Duodenal mucosa (tissue), 2 donors: ENCODE measurements at regions not wholly inside any gene's neighbourhood (a gene's known extent, or its start where the extent isn't known, plus 50 kb on each side); places are given as distances from the start of the nearest gene placed in this dataset.
"Not testable (repeated sequence)": the region's sequence is repeated elsewhere in the genome, so short reads cannot be mapped to it uniquely, and the experiment has no call there.

Experiments used
- H3K27ac ChIP-seq: one replicate; pipeline ENCODE4 v1.7.0; 2013; ENCODE audit warnings: low read depth, low read length
- H3K27me3 ChIP-seq, 2 donors: one replicate each; pipeline ENCODE4 v1.7.0; 2013; ENCODE audit warnings: low read length in 2 of 2, control low read depth in 1 of 2; ENCODE audit not compliant: insufficient read depth in 2 of 2, control insufficient read depth in 1 of 2
- H3K36me3 ChIP-seq, 2 donors: one replicate each; pipeline ENCODE4 v1.7.0; 2013; ENCODE audit warnings: low read length in 2 of 2, control low read depth in 1 of 2; ENCODE audit not compliant: insufficient read depth in 2 of 2, control insufficient read depth in 1 of 2
- H3K4me1 ChIP-seq, 2 donors: one replicate each; pipeline ENCODE4 v1.7.0; 2013; ENCODE audit warnings: low read length in 2 of 2, control low read depth in 1 of 2; ENCODE audit not compliant: insufficient read depth in 2 of 2, control insufficient read depth in 1 of 2
- H3K4me3 ChIP-seq, 2 donors: one replicate each; pipeline ENCODE4 v1.7.0; 2013; ENCODE audit warnings: low read length in 2 of 2, low read depth in 1 of 2
- H3K9ac ChIP-seq, 2 donors: one replicate each; pipeline ENCODE4 v1.7.0; 2013; ENCODE audit warnings: low read length in 2 of 2, low read depth in 1 of 2
- H3K9me3 ChIP-seq, 2 donors: one replicate each; pipeline ENCODE4 v1.7.0; 2013; ENCODE audit warnings: low read length in 2 of 2, control low read depth in 1 of 2; ENCODE audit not compliant: control insufficient read depth in 1 of 2

GRCh38 chr6:81944661-81945060 lies 192.2 kb upstream of the TENT5A start:
- Histone ChIP-seq H3K4me1 (no peaks in the 10 kb centered on the region), H3K36me3 (no peaks in the 10 kb centered on the region), H3K9me3 (no peaks in the 10 kb centered on the region), H3K4me3 (no peak overlapping the region), H3K27me3 (no peaks in the 10 kb centered on the region), H3K9ac (no peak overlapping the region), H3K27ac (no peak overlapping the region)

GRCh38 chr6:81942842-81943241 lies 190.4 kb upstream of the TENT5A start:
- not testable (repeated sequence) for H3K36me3 ChIP-seq, H3K9ac ChIP-seq, H3K27me3 ChIP-seq, H3K27ac ChIP-seq, H3K4me1 ChIP-seq, H3K4me3 ChIP-seq, H3K9me3 ChIP-seq

GRCh38 chr6:81942067-81942370 lies 189.5 kb upstream of the TENT5A start:
- peaks cover 0 to 8% of the 10 kb centered on the region in 2 donors for H3K4me1 ChIP-seq
- H3K36me3 ChIP-seq: no peaks in the 10 kb centered on the region
- H3K9me3 ChIP-seq: no peaks in the 10 kb centered on the region
- no peak overlapping the region for H3K9ac ChIP-seq
- no peak overlapping the region for H3K4me3 ChIP-seq
- H3K27ac ChIP-seq: no peak overlapping the region
- no peaks in the 10 kb centered on the region for H3K27me3 ChIP-seq

- H3K4me3 ChIP-seq: no peak overlapping the region
- H3K36me3 ChIP-seq: no peaks in the 10 kb centered on the region
- no peaks in the 10 kb centered on the region for H3K27me3 ChIP-seq
- peaks cover 0 to 8% of the 10 kb centered on the region in 2 donors for H3K4me1 ChIP-seq
- no peak overlapping the region for H3K27ac ChIP-seq
- no peaks in the 10 kb centered on the region for H3K9me3 ChIP-seq
- H3K9ac ChIP-seq: no peak overlapping the region
Observed at GRCh38 chr6:81940451-81940985, 188.0 kb upstream of the TENT5A start.

GRCh38 chr6:81939766-81940165 lies 187.3 kb upstream of the TENT5A start:
- Histone ChIP-seq H3K4me1 (peaks cover 0 to 8% of the 10 kb centered on the region in 2 donors), H3K27me3 (no peaks in the 10 kb centered on the region), H3K9ac (no peak overlapping the region), H3K27ac (no peak overlapping the region), H3K9me3 (no peaks in the 10 kb centered on the region), H3K36me3 (no peaks in the 10 kb centered on the region), H3K4me3 (no peak overlapping the region)

- Histone ChIP-seq H3K27ac (no peak overlapping the region), H3K9me3 (no peaks in the 10 kb centered on the region), H3K27me3 (no peaks in the 10 kb centered on the region), H3K4me3 (no peak overlapping the region), H3K4me1 (peaks cover 0 to 8% of the 10 kb centered on the region in 2 donors), H3K36me3 (no peaks in the 10 kb centered on the region), H3K9ac (no peak overlapping the region)
Observed at GRCh38 chr6:81938991-81939732, 186.7 kb upstream of the TENT5A start.

GRCh38 chr6:81938014-81938856 lies 185.8 kb upstream of the TENT5A start:
- Histone ChIP-seq H3K27ac (no peak overlapping the region), H3K4me3 (no peak overlapping the region), H3K9me3 (no peaks in the 10 kb centered on the region), H3K9ac (no peak overlapping the region), H3K27me3 (no peaks in the 10 kb centered on the region), H3K36me3 (no peaks in the 10 kb centered on the region), H3K4me1 (peaks cover 0 to 11% of the 10 kb centered on the region in 2 donors)

GRCh38 chr6:81937296-81937937 lies 184.9 kb upstream of the TENT5A start:
- Histone ChIP-seq H3K4me1 (peaks cover 0 to 11% of the 10 kb centered on the region in 2 donors), H3K27ac (no peak overlapping the region), H3K27me3 (no peaks in the 10 kb centered on the region), H3K36me3 (no peaks in the 10 kb centered on the region), H3K9me3 (no peaks in the 10 kb centered on the region), H3K9ac (no peak overlapping the region), H3K4me3 (no peak overlapping the region)

GRCh38 chr6:81934936-81935335 lies 182.5 kb upstream of the TENT5A start:
- Histone ChIP-seq H3K27ac (no peak overlapping the region), H3K36me3 (no peaks in the 10 kb centered on the region), H3K4me1 (peaks cover 0 to 11% of the 10 kb centered on the region in 2 donors), H3K4me3 (no peak overlapping the region), H3K9me3 (no peaks in the 10 kb centered on the region), H3K27me3 (no peaks in the 10 kb centered on the region), H3K9ac (no peak overlapping the region)

- Histone ChIP-seq H3K27ac (no peak overlapping the region), H3K9ac (no peak overlapping the region), H3K36me3 (no peaks in the 10 kb centered on the region), H3K27me3 (no peaks in the 10 kb centered on the region), H3K4me3 (no peak overlapping the region), H3K4me1 (peaks cover 0 to 7% of the 10 kb centered on the region in 2 donors), H3K9me3 (no peaks in the 10 kb centered on the region)
Observed at GRCh38 chr6:81933608-81934051, 181.1 kb upstream of the TENT5A start.
